Sigmoid colon (tissue), 4 donors: ENCODE measurements at regions not wholly inside any gene's neighbourhood (a gene's known extent, or its start where the extent isn't known, plus 50 kb on each side); places are given as distances from the start of the nearest gene placed in this dataset.

Experiments used
- CTCF ChIP-seq, 4 experiments: fragments of 450-650 bp in 3 of 4; fragments of 200-600 bp in 1 of 4; IDR thresholded peaks; one replicate each; pipeline ENCODE4 v1.5.1; 2016 to 2019; ENCODE audit warnings: antibody characterized with exemption in 4 of 4, mild to moderate bottlenecking in 3 of 4, moderate library complexity in 2 of 4
- EP300 ChIP-seq, 4 donors: sonication (generic); formaldehyde crosslinking; IDR thresholded peaks; one replicate each; pipeline ENCODE4 v1.6.1; 2017; ENCODE audit warnings: antibody characterized with exemption in 4 of 4
- POLR2A ChIP-seq, 2 donors: fragments of 450-650 bp; IDR thresholded peaks; one replicate each; pipeline ENCODE4 v1.6.1; 2016; ENCODE audit warnings: antibody characterized with exemption in 2 of 2, mild to moderate bottlenecking in 2 of 2, moderate library complexity in 2 of 2
- POLR2AphosphoS5 ChIP-seq, 4 donors: sonication (generic); formaldehyde crosslinking; IDR thresholded peaks; one replicate each; pipeline ENCODE4 v1.6.1; 2017; ENCODE audit warnings: antibody characterized with exemption in 4 of 4

GRCh38 chr20:59385480-59385879, 85.1 kb downstream of the EDN3 start:
- TF ChIP-seq EP300 (IDR thresholded peaks at IDR 0.05) (no peak), CTCF (IDR thresholded peaks at IDR 0.05) (no peak), POLR2A (IDR thresholded peaks at IDR 0.05) (no peak), POLR2AphosphoS5 (IDR thresholded peaks at IDR 0.05) (no peak)
